Neuronal stem cell (in vitro differentiated cells): ENCODE measurements at regions not wholly inside any gene's neighbourhood (a gene's known extent, or its start where the extent isn't known, plus 50 kb on each side); places are given as distances from the start of the nearest gene placed in this dataset.

Experiments used
- DNase-seq: peaks from one replicate; pipeline ENCODE4 v3.0.0-alpha.2; 2013; ENCODE audit warnings: low spot score
- H2AFZ ChIP-seq: one replicate; pipeline ENCODE4 v1.6.1; 2013; ENCODE audit warnings: mild to moderate bottlenecking, low read length, inconsistent platforms
- H2AK5ac ChIP-seq: 2 replicates; pipeline ENCODE4 v1.6.1; 2013; ENCODE audit warnings: low read depth, mild to moderate bottlenecking, inconsistent platforms, low read length, moderate library complexity, mixed read lengths
- H2BK120ac ChIP-seq: 2 replicates; pipeline ENCODE4 v1.6.1; 2013; ENCODE audit warnings: low read depth, mild to moderate bottlenecking, inconsistent platforms, low read length, moderate library complexity, mixed read lengths
- H2BK12ac ChIP-seq: one replicate; pipeline ENCODE4 v1.6.1; 2013; ENCODE audit warnings: low read length, inconsistent platforms
- H2BK15ac ChIP-seq: 2 replicates; pipeline ENCODE4 v1.6.1; 2013; ENCODE audit warnings: mild to moderate bottlenecking, low read length, inconsistent platforms, mixed read lengths
- H2BK5ac ChIP-seq: one replicate; pipeline ENCODE4 v1.6.1; 2013; ENCODE audit warnings: inconsistent platforms, mild to moderate bottlenecking, low read length, moderate library complexity
- H3K14ac ChIP-seq: one replicate; pipeline ENCODE4 v1.6.1; 2013; ENCODE audit warnings: low read length, inconsistent platforms
- H3K18ac ChIP-seq: 2 replicates; pipeline ENCODE4 v1.6.1; 2013; ENCODE audit warnings: low read length, inconsistent platforms
- H3K23ac ChIP-seq: 2 replicates; pipeline ENCODE4 v1.6.1; 2013; ENCODE audit warnings: low read depth, mild to moderate bottlenecking, mixed read lengths, low read length, inconsistent platforms; ENCODE audit not compliant: poor library complexity
- H3K27ac ChIP-seq: replicated peaks from 3 replicates; pipeline ENCODE4 v1.5.1; 2013; ENCODE audit warnings: low read length, inconsistent platforms
- H3K27me3 ChIP-seq, 3 experiments: 2 replicates each; pipeline ENCODE4 v1.6.1; 2013; ENCODE audit warnings: low read length in 3 of 3, mild to moderate bottlenecking in 2 of 3, inconsistent platforms in 1 of 3, low read depth in 1 of 3, mixed read lengths in 1 of 3, moderate library complexity in 1 of 3; ENCODE audit not compliant: control insufficient read depth in 3 of 3, insufficient read depth in 3 of 3
- H3K36me3 ChIP-seq, 2 donors: replicated peaks in 1 of 2; 2 replicates each; pipeline ENCODE4 v1.6.1; 2013; ENCODE audit warnings: low read length in 2 of 2; ENCODE audit not compliant: control insufficient read depth in 2 of 2, insufficient read depth in 2 of 2
- H3K4ac ChIP-seq: 2 replicates; pipeline ENCODE4 v1.6.1; 2013; ENCODE audit warnings: inconsistent platforms, mild to moderate bottlenecking, low read length, moderate library complexity
- H3K4me1 ChIP-seq, 2 donors: 1 replicate in 1 of 2; 2 replicates in 1 of 2; pipeline ENCODE4 v1.6.1; 2013; ENCODE audit warnings: low read length in 2 of 2, low read depth in 1 of 2; ENCODE audit not compliant: control insufficient read depth in 2 of 2, insufficient read depth in 1 of 2
- H3K4me2 ChIP-seq: one replicate; pipeline ENCODE4 v1.6.1; 2013; ENCODE audit warnings: mild to moderate bottlenecking, low read length, inconsistent platforms; ENCODE audit not compliant: insufficient read depth, poor library complexity, severe bottlenecking
- H3K4me3 ChIP-seq, 2 donors: 2 replicates each; pipeline ENCODE4 v1.5.1; 2013; ENCODE audit warnings: low read length in 2 of 2, mild to moderate bottlenecking in 2 of 2, inconsistent platforms in 1 of 2, moderate library complexity in 1 of 2
- H3K79me1 ChIP-seq: one replicate; pipeline ENCODE4 v1.6.1; 2013; ENCODE audit warnings: low read depth, mild to moderate bottlenecking, inconsistent platforms, low read length, moderate library complexity
- H3K9ac ChIP-seq: one replicate; pipeline ENCODE4 v1.6.1; 2013; ENCODE audit warnings: mild to moderate bottlenecking, low read depth, low read length, inconsistent platforms; ENCODE audit not compliant: poor library complexity
- H3K9me3 ChIP-seq, 2 donors: replicated peaks in 1 of 2; 2 replicates each; pipeline versions ENCODE3 to v1.6.1; 2013; ENCODE audit warnings: low read length in 2 of 2, mild to moderate bottlenecking in 2 of 2, inconsistent platforms in 1 of 2, low read depth in 1 of 2, mixed read lengths in 1 of 2, moderate library complexity in 1 of 2; ENCODE audit not compliant: control insufficient read depth in 2 of 2, insufficient read depth in 1 of 2
- H4K8ac ChIP-seq: one replicate; pipeline ENCODE4 v1.6.1; 2013; ENCODE audit warnings: low read depth, mild to moderate bottlenecking, inconsistent platforms, low read length, moderate library complexity
- H4K91ac ChIP-seq: one replicate; pipeline ENCODE4 v1.6.1; 2013; ENCODE audit warnings: low read length, low read depth, mild to moderate bottlenecking, inconsistent platforms; ENCODE audit not compliant: poor library complexity
- WGBS, 2 donors: extraction: QIAGEN DNeasy Blood & Tissue Kit; methylation state at CpG; one replicate each; pipeline ENCODE4 v1.1.7; 2013; ENCODE audit warnings: missing lambda C conversion rate in 2 of 2, mixed read lengths in 1 of 2; ENCODE audit not compliant: insufficient read length in 2 of 2, insufficient replicate concordance in 1 of 2; ENCODE audit errors: extremely low coverage in 2 of 2; 5-methylcytosine and 5-hydroxymethylcytosine counted together

DNA sequence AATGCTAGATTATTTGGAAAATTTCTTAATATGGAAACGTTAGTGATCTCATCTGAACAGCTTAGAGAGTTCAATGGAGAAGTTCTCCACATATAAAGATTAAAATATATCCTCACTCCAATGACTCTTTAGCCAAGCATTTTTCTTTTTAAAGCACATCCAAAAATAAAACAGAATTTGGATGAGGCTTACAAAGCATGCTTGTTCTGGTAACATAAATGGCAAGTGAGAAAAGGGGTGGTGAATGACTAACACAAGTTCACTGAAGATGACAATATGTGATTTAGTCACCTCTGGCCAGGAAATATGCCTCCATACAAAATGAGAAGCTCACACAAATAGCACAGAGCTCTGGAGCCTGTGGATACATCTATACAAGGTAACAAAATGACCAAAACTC, 253.0 kb downstream of the PCDH20 start:
- Histone ChIP-seq H3K36me3 (no peaks in the 10 kb centered on the region), H4K8ac (no peak overlapping the region), H3K9ac (no peak overlapping the region), H3K27me3 (no peaks in the 10 kb centered on the region), H2BK12ac (no peak overlapping the region), H3K23ac (no peak overlapping the region), H3K4me2 (no peak overlapping the region), H3K9me3 (no peaks in the 10 kb centered on the region), H2BK15ac (no peak overlapping the region), H4K91ac (no peak overlapping the region), H3K4me1 (no peaks in the 10 kb centered on the region), H3K4me3 (no peak overlapping the region), H3K4ac (no peak overlapping the region), H2BK120ac (no peak overlapping the region), H3K79me1 (no peaks in the 10 kb centered on the region), H3K18ac (no peak overlapping the region), H3K27ac (no peak overlapping the region), H2BK5ac (no peak overlapping the region), H2AFZ (no peak overlapping the region), H2AK5ac (no peak overlapping the region), H3K14ac (no peak overlapping the region)
- DNase-seq, result no peak
- no CpG with 5 or more reads among the region's 1 CpG for WGBS, 2 donors

DNA sequence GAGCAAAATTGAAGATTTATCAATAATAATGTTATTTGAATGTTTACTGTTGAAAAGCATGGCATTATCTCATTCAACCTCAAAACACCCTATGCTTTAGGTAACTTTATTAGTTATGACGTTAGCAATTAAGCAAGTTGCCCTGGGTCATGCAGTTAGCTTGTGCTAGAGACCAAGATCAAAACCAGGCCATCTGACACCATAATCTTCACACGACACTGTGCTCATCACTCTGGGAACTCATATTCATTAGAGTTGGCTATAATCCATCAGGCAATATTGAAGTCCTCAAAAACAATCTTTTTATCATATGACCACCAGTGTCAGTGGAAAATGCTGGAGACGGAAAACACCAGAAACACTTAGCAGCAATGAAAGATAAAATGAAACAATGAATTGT, 253.5 kb downstream of the PCDH20 start:
- H4K91ac ChIP-seq, result no peak overlapping the region
- H4K8ac ChIP-seq, result no peak overlapping the region
- H3K79me1 ChIP-seq, result no peaks in the 10 kb centered on the region
- H3K27ac ChIP-seq, result no peak overlapping the region
- no peak overlapping the region for H3K9ac ChIP-seq
- H2BK5ac ChIP-seq, result no peak overlapping the region
- H2AK5ac ChIP-seq, result no peak overlapping the region
- H3K4me3 ChIP-seq, result no peak overlapping the region
- H3K9me3 ChIP-seq, result no peaks in the 10 kb centered on the region
- H3K23ac ChIP-seq, result no peak overlapping the region
- H3K27me3 ChIP-seq, result no peaks in the 10 kb centered on the region
- H3K4me2 ChIP-seq, result no peak overlapping the region
- no peak overlapping the region for H3K14ac ChIP-seq
- H3K18ac ChIP-seq, result no peak overlapping the region
- WGBS, 2 donors, result no CpG with 5 or more reads among the region's 3 CpGs
- H2AFZ ChIP-seq, result no peak overlapping the region
- no peak overlapping the region for H3K4ac ChIP-seq
- no peak overlapping the region for H2BK120ac ChIP-seq
- no peaks in the 10 kb centered on the region for H3K36me3 ChIP-seq
- no peak for DNase-seq
- H3K4me1 ChIP-seq, result no peaks in the 10 kb centered on the region
- no peak overlapping the region for H2BK15ac ChIP-seq
- no peak overlapping the region for H2BK12ac ChIP-seq

DNA sequence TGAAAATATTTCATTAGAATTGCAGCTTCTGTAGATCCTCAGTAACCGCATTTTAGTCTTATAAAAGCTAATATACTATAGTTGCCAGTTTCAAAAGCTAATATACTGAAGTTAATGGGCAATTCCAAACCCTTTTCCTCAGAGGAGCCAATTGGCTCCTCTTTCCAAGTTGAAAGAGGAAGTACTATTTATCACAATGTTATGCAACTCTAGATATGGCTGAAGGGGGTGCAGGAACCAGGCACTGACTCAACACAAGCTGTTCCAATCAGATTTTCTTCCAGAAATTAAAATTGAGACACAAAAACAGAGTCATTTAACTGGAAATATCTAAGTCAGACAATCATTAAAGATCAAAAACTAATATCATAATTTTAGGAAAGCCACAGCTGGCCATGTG, 258.9 kb downstream of the PCDH20 start:
- H2AFZ ChIP-seq, result no peak overlapping the region
- no peak overlapping the region for H3K27ac ChIP-seq
- H4K91ac ChIP-seq, result no peak overlapping the region
- H3K4me1 ChIP-seq, result no peaks in the 10 kb centered on the region
- no peak overlapping the region for H3K4me3 ChIP-seq
- no peak overlapping the region for H2AK5ac ChIP-seq
- H3K27me3 ChIP-seq, result no peaks in the 10 kb centered on the region
- H3K79me1 ChIP-seq, result no peaks in the 10 kb centered on the region
- no peak overlapping the region for H3K9ac ChIP-seq
- no peak overlapping the region for H3K4ac ChIP-seq
- H2BK120ac ChIP-seq, result no peak overlapping the region
- no peak overlapping the region for H3K23ac ChIP-seq
- H3K14ac ChIP-seq, result no peak overlapping the region
- H2BK15ac ChIP-seq, result no peak overlapping the region
- H3K36me3 ChIP-seq, result no peaks in the 10 kb centered on the region
- H3K4me2 ChIP-seq, result no peak overlapping the region
- H4K8ac ChIP-seq, result no peak overlapping the region
- peaks cover 0 to 3% of the 10 kb centered on the region in 2 donors for H3K9me3 ChIP-seq
- H2BK5ac ChIP-seq, result no peak overlapping the region
- no CpG with 5 or more reads among the region's 1 CpG for WGBS, 2 donors
- H2BK12ac ChIP-seq, result no peak overlapping the region
- no peak for DNase-seq
- no peak overlapping the region for H3K18ac ChIP-seq

DNA sequence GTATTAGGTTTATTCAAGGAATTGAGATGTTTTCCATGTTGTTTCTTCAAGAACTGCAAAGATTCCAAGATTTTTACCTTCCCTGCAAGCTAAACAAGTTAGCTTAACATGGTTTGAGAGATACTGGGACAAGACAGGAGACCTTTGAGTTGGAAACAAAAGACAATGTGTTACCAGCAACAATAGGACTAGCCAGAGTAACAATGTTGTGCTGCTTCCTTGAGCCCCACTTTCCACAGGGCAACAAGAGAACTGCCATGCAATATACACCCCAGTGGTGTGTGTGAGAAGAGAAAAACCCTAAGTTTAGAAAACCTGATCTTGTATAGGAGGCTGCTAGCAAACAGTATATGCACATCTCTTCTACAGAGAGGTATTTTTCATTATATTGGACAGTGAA, 264.6 kb downstream of the PCDH20 start:
- Histone ChIP-seq H4K91ac (no peak overlapping the region), H3K14ac (no peak overlapping the region), H3K4me1 (peaks cover 4 to 7% of the 10 kb centered on the region in 2 donors), H3K9me3 (peaks cover 1 to 5% of the 10 kb centered on the region in 2 donors), H3K4ac (no peak overlapping the region), H3K4me2 (no peak overlapping the region), H3K18ac (no peak overlapping the region), H2BK5ac (no peak overlapping the region), H3K4me3 (no peak overlapping the region), H2AK5ac (no peak overlapping the region), H2BK12ac (no peak overlapping the region), H2AFZ (no peak overlapping the region), H3K23ac (no peak overlapping the region), H2BK120ac (no peak overlapping the region), H3K79me1 (no peaks in the 10 kb centered on the region), H3K9ac (no peak overlapping the region), H3K36me3 (no peaks in the 10 kb centered on the region), H2BK15ac (no peak overlapping the region), H3K27me3 (no peaks in the 10 kb centered on the region), H4K8ac (no peak overlapping the region), H3K27ac (no peak overlapping the region)
- DNase-seq, result no peak
